Daoy (cell line): ENCODE measurements at regions not wholly inside any gene's neighbourhood (a gene's known extent, or its start where the extent isn't known, plus 50 kb on each side); places are given as distances from the start of the nearest gene placed in this dataset.

Experiments
- DNase-seq: peaks from one replicate; pipeline ENCODE4 v3.0.0-alpha.2; 2015; ENCODE audit warnings: low read depth

DNA sequence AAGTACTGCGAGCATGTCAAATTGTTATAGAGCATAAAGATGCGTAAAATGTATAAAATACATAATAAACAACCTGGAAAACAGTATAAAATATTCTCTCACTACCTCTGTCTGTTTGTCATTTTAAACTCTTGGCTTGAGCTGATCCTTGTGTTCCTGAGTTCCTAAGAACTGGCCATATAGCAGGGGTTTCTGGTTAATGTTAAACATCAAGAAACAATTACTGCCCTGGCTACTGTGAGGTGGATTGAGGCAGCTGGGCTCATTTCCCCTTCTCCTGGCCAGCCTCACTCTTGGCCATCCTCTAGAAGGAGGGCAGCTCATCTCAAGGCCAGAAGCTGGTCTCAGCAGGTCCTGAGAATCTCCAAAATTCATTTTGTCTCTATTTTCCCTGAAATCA, 297.3 kb upstream of the USP24 start:
- no peak for DNase-seq

DNA sequence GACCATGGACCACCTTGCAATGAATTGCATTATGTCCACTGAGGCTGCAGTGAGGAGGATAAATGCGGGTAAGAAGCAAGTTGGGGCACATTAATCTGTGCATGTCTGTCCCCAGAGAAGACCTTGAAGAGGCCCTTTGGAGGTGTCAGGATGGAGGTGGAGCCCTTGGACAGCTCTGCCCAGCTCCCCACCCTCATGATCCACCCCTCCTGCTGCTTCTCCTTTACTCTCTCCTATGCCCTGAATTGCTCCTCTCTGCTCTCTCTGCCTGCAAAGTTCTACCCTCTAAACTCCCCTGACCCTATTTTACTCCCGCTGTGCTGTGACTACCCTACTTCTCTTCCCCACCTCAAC, 292.4 kb upstream of the USP24 start:
- no peak for DNase-seq

DNA sequence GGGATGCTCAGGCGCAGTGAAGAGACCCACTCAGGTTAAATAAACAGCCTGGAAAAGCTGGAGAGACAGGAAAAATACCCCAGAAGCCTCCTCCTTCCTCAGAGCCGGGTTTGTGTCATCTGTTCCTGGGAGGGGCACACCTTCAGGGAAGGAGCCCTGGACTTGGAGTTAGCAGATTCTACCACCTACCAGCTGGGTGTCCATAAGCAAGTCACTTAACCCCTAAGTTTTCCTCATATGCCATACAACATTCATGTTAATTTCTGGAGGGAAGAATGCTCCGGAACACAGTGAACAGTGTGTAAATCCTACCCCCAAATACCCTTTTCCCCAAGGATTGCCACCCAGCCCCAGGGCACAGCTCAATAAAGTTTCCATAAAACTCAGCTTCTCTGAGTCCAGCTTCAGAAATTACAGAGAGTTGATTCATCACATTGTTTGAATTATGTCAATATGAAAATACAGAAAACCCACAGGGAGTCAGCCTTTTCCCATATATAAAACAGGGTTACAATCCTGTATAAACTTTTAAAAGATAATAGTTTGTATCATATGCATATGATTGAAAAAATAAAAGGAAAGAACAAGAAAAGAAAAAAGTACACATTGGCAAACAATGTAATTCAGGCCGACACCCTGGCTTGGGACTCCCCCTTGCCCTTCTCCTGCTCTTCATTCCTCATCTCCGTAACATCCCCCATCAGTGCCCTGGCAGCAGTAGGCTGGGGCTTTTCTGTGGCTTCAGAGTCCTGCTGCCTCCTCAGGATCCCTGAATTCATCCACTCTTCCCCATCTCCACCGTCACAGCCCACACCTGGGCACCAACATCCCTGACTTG, 291.8 kb upstream of the USP24 start:
- peak; percentile 23 for DNase-seq

DNA sequence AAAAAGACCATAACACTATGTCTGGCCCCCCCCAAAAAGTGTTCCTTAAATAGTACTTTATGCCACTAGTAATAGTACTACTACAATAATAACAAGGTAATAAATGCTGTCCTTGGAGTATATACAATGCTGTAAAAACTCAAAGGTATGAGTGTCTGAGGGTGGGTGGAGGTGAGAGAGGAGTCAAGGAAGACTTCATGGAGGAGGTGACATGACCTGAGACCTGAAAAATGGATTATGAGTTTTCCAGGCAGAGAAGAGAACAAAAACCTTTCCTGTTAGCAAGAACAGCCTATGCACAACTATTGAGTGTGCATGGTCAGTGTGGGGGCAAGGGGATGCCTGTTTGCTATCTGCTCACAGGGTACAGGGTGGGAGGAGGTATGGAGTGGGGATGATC, 290.2 kb upstream of the USP24 start:
- no peak for DNase-seq

DNA sequence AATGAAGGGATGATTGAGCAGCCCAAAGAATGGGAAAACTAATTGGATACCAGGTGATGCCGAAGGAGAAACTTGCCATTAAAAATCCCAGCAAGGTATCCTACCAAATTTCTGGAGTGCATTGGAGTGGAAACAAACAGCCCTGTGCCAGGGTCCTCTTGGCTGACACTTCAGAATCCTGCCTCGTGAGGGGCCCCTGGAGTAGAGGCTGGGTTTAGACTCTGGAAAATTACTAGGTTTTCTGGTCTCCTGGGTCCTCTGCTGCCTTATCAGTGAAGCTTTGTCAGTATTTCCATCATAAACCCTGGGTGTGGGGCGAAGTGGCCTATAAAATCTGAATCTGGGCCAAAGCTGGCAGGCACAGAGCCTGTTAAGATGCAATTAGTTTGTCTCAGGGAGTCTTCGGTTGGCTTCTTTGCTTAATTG, 289.2 kb upstream of the USP24 start:
- DNase-seq, result no peak

DNA sequence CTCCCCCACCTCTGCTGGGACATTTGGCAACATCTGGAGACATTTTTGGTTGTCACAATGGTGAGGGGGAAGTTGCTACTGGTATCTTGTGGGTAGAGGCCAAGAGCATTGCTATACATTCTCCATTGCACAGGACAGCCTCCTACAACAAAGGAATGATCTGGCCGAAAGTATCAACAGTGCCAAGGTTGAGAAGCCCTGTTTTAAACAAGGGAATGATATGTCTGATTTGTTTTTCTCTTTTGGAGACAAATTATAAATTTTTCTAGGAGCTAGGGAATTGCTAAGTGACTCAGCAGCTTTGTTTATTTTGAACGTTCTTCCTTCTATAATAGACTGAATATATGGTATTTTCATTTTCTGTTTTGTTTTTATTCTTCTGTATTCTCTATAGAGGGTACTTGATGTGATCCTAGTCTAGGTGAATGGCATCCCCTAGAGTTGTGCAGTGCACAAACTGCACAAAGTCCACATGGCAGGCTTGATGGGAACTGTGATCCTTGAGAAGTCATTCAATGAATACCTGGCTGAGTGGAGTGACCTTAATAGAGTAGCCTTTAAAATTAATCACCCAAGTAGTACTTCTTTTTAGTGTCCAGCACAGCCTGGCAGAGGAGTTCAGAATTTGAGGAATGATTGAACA, 288.6 kb upstream of the USP24 start:
- no peak for DNase-seq

DNA sequence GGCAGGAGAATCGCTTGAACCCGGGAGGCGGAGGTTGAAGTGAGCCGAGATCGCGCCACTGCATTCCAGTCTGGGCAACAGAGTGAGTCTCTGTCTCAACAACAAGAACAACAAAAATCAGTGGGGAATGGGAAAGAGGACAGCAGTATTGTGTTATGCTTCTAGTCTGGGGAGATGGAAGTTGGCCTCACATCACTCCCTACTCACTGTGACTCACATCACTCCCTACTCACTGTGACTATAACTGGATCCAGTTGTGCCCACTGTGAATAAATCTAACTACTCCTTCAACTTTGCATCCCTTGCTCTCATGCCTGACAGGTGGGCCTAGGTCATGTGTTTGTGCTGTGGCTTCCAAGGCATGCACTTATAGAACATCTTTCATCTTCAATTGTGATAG, 285.4 kb upstream of the USP24 start:
- no peak for DNase-seq

DNA sequence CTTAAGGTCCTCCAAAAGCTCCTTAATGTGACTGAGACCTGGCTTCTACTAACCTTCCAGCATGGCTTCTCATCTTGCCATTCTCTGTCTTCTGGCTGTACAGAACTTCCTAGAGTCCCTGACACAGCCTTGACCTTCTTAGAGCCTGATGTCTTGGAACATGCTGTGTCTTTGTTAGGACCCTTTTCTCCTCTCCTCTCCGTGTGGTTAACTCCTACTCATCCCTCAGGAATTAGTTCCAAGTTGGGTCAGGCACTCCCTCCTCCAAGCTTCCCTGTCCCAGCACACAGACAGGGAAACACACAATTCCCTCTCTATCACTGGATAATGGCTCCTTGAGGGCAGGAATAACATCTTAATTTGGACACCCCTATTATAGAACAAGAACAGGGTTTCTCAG, 275.4 kb upstream of the USP24 start:
- DNase-seq, result peak; percentile 9

DNA sequence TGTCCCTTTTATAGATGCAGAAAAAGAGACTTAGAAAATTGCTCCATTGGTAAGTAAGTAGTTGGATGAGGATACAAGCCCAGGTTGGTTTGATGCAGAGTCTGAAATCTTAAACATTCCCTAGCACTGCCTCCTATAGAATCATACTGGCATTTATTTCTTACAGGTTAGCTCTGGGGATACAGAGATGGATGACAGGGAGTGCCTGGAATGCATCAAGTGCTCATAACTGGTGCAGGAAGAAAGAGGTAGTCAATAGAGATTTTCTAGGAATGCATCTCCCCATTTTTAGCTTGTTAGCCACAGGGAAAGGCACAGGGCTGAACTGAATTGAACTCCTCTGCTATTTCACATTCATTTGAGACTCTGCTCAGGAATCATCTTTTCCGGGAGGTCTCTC, 269.0 kb upstream of the USP24 start:
- no peak for DNase-seq

DNA sequence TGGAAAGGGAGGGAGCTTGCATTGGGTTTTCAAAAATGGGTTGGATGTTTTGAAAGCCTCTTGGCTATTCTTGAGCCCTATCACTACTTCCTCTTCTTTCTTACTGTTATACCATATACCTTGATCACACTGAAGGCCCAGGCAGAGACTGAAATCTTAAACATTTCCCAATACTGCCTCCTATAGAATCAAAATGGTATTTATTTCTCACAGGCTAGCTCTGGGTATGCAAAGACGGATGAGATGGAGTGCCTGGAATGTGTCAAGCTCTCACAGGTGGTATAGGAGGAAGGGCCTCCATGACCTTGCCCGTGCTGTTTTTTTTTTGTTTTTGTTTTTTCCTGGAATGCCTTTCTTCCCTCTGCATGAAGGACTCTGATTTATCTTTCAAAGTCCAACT, 268.4 kb upstream of the USP24 start:
- DNase-seq, result no peak

DNA sequence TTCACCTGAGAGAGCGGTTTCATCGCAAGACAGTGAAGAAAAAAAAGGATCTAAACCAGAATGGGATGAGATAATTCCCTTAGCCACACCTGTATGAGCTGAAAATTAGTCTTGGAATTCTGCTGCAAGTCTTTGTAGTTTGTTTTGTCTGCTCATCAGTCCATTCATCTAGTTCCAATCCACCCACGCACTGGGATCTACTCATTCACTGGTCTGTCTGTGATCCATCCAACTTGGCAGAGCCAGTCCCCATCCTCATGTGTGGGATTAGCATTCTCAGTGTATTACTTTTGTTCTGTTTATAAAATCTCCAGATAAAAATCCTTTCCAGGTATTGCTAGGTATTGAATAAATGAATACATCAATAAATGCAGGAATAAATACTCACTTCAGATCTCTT, 266.5 kb upstream of the USP24 start:
- no peak for DNase-seq

DNA sequence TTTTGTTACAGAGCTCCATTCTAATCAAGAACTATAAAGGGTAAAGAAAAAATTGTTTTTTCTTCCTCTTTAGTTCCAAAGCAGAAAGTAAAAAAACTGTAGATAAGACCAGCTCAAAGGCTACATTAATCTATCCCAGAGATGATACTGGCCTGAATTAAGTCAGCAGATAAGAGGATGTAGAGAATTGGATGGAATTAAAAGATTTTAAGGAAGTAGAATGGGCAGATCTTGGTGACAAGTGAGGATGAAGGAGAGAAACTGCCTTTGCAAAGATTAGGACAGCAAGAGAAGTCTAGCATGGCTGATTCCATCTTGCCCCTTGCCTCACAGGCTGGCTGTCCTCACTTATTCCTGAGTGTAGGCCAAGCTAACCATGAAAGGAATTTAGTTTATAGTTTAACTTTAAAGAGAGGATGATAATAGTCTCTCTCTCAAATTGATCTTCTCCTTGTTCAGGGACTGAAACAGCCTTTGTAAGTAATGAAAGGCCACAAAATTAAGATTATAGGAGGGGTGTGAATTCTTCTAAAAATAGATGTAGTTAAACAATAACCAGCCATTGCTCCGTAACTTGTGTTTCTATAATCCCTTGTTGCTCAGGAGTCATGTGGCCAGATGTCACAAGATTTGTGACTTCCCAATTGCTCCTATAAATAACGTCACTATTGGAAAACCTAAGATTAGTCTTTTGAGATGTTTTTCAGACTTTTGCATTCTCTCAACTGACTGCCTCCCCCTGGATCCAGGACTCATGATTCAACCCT, 265.0 kb upstream of the USP24 start:
- no peak for DNase-seq

DNA sequence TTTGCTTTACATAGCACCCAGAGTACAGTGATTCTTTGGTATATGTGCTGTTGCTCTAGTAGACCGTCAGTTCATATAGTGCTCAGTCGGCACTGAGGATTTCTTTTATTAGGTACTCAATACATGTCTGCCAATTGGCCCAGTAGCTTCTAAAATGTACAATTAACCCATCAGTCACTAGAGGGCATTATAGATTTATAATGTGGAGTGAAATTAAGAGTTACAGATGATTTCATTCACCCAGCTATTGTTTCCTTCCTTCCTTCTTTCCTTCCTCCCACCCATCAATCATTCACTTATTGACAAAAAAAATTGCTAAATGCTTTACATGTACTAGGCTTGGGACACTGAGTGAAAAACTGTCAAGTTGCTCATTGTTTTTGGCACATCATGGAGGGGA, 263.6 kb upstream of the USP24 start:
- DNase-seq, result no peak

DNA sequence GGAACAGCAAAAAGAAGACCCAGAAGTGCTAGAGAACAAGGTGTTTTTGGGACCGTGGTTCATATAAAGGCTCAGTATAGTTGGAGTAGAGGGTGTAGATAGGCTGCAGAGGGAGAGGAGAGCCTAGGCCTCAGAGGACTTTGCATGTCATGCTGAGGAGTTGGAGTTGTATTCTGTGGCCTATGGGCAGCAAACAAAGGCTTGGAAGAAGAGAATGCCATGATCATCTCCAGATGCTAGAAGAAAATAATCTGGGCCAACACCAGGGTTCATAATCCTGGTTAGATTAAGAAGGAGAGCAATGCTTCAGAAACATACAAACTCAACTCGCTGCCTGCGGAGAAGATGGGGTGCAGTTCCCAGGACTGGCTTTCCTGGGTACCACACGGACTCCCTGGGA, 262.8 kb upstream of the USP24 start:
- no peak for DNase-seq

DNA sequence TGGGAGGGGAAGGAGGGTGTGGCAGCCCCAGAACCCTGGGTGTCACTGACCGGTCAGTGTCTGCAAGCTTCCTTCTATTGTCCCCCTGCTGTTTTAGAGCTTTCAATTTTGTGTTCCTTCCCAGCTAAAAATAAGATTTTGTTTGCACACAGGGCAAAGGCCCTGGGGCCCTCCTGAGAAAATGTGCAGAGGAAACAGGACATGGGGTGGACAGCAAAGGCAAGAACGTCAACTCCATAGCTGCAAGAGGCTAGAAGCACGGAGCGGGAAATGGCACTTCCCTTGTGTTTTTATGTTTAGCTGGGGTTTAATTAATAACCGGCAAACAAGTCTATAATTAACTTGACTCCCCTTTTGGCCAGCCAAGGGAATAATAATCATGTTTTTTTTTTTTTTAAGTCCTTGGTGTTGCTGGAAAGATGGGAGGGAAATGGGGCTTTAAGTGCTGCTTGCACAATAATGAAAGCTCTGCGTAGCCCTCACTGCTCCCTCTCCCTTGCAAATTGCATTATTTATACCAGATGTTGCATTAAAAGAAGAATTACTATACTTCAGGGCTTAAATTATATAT, 261.4 kb upstream of the USP24 start:
- no peak for DNase-seq

DNA sequence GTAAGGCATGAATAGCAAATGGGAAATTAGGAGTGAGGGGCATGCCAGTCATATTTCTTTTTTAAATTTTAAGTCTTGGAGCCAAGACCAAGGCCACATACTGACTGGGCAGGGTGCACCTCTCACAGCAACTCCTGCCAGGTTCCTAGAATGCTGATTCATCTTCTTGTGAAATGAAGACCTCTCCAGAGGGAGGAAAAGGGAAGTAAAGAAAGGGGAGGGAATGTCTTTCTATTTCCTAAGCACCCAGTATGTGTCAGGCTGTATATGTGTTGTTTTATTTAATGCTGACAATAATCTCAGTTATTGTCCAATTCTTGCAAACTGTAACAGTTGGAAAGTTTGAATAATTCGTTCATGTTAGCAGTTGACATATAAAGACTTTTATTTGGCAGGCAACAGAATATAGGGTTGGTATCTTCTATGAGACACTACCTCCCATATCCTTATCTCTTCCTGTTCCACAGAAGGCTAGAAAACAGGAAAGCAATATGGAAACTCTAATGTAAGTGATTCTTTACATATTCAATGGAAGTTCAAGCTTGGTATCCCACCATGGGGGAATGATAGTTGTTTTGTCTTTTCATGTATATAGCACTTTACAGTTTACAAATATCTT, 259.1 kb upstream of the USP24 start:
- DNase-seq, result no peak

DNA sequence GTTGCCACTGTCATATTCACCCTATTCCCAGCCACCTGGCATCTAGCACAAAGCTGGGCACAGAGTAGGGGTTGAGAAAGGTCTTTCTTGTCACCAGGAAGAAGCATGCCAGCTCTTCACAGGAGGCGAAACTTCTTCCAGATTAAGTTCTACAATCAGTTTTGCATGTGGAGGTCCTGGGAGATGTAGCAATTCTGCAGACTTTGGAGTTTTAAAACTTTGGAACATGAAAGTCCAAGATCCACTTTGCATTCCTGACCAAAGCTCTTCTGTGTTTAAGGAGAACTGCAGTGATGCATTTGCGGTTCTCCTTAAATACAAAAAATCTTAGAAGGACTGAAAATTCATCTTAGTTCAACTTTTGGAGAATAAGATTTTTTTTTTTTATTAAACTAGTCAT, 258.5 kb upstream of the USP24 start:
- no peak for DNase-seq

DNA sequence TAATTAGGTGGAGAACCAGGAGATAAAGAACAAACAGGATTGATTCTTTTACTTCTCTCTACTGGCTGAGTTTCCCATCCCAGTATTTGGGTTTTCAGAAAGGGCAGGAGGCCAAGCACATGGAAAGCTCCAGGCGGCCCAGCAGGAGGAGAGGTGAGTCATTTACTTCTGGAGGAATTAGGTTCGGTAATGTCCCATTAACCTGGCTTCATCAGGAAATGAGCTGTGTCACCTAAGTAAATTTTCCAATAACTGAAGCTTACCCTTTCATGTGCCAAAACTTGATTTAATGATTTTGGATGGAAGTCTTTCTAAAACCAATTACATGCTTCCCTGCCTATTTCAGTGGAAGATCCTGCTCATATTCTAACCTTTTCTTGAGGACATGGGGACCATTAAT, 257.6 kb upstream of the USP24 start:
- DNase-seq, result peak; percentile 76

DNA sequence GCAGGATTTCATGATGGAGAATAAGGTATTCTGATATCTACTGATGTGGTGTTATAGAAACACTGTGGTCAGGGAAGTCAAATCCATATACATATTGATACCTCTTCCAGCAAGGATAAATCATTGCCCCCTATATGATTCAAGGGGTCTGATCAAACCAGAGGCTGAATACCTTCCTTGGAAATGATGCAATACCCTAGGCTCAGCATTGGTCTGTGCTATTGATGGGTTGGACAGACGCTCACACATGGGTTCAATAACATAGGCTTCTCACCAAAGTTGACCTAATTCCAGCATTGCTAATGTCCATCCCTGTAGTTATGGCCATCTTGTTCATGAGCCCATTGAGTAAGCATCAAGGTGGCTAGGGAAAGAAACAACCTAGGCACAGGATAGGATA, 257.0 kb upstream of the USP24 start:
- no peak for DNase-seq

DNA sequence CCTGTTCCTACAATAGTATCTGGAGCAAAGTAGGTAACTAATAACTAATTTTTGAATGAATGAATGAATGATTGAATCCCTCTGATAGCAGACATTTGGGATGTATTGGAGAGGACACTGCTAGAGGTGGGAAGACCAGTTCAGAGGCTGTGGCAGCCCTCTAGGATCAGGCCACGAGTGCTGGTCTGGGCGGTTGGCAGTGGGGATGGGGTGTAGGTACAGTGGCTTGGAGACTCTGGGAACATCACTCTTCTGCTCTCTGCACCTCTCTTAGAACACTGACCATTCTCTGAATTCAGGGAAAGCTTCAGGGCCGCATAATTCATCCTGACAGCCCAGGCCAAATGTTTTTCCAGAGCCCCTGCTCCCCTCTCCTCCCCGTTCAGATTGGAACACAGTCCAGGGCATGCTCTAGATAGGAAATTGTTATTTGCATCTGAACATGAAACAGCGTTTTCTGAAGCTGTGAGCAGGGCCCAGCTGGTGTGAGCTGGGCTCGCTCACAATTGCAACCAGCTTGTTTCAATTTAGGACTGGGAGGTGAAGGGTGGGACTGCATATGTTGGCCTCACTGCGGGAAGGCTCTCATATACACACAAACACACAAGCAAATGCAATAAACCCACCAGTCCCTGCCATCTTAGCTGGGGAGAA, 253.1 kb upstream of the USP24 start:
- DNase-seq, result no peak

DNA sequence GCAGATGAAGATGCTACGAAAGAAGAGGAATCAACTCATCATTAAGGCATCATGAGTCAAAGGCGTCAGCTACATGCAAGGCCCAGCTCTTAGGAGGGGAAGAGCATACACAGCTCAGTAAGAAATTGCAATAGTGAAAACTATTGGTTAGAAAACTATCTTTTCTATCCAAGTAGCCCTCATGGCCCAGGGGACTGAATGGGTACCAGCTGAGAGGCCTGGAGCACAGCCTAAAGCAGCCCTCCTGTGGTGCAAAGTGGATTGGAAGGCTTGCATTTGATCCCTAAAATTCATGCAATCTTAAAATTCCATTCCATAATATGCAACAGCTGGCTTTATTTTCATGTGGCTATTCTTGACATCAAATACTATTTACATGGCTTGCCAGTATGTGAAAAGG, 251.8 kb upstream of the USP24 start:
- no peak for DNase-seq

DNA sequence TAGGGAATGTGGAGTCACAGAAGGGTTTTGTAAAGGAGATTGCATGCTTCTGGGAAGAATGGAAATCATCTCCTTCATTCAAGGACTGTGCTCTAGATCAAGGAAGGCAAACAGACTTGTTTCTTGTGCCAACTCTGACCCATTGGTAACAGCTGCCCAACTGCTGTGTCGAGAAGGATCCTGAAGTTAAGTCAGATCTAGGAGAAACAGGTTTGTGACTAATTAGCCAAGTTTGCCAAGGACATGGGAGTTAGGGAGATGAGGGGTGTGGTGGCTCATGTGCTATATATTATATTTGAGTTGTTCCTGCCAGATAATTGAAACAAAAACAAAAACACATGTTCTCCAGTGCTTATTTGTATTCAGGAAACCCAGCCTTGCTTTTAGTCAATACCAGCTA, 251.2 kb upstream of the USP24 start:
- DNase-seq, result no peak
